Pancreas (tissue), 10 donors: ENCODE measurements at regions not wholly inside any gene's neighbourhood (a gene's known extent, or its start where the extent isn't known, plus 50 kb on each side); places are given as distances from the start of the nearest gene placed in this dataset.
A peak's percentile ranks its signal among the peaks of the same experiment; 100 is the strongest.
"Not testable (repeated sequence)": the region's sequence is repeated elsewhere in the genome, so short reads cannot be mapped to it uniquely, and the experiment has no call there.

Source experiments
- ATAC-seq, 4 donors: fragments of 200-7000 bp; cut with Tn5 transposase; one replicate each; pipeline versions ENCODE4 v1.8.0 to v1.9.1; 2020; ENCODE audit warnings: mild to moderate bottlenecking in 4 of 4, moderate library complexity in 4 of 4
- DNase-seq, 6 donors: peaks; one replicate each; pipeline ENCODE4 v3.0.0-alpha.2; 2020
- FAIRE-seq: peaks from 2 replicates; lab custom pipeline; 2012; peaks lifted over from hg19 to GRCh38; lab: Jason Lieb, UNC
- H3K27ac ChIP-seq, 4 donors: fragments of 200-600 bp; sonication (generic); 1 replicate in 3 of 4; 2 replicates in 1 of 4; pipeline versions ENCODE4 v1.5.0 to v1.8.0; 2020
- H3K27me3 ChIP-seq, 4 donors: fragments of 200-600 bp; one replicate each; pipeline ENCODE4 v1.8.0; 2021
- H3K36me3 ChIP-seq, 3 donors: fragments of 200-600 bp; sonication (generic) in 1 of 3; one replicate each; pipeline versions ENCODE4 v1.5.0 to v1.8.0; 2020 to 2021
- H3K4me1 ChIP-seq, 3 donors: fragments of 200-600 bp; one replicate each; pipeline ENCODE4 v1.8.0; 2021
- H3K4me3 ChIP-seq, 4 donors: fragments of 200-600 bp; sonication (generic) in 2 of 4; one replicate each; pipeline versions ENCODE4 v1.5.0 to v1.8.0; 2020 to 2021
- H3K9me3 ChIP-seq, 4 donors: fragments of 200-600 bp; one replicate each; pipeline ENCODE4 v1.8.0; 2021
- CTCF ChIP-seq, 4 donors: fragments of 200-600 bp; sonication (generic) in 3 of 4; IDR thresholded peaks; one replicate each; pipeline versions ENCODE4 v1.5.0 to v1.8.0; 2021; ENCODE audit warnings: antibody characterized with exemption in 4 of 4
- WGBS, 2 donors: extraction: QIAGEN DNeasy Blood & Tissue Kit; methylation state at CpG; one replicate each; pipeline ENCODE4 v1.1.7; 2013; 5-methylcytosine and 5-hydroxymethylcytosine counted together
- intact Hi-C, 3 donors: fragments of 100-400 bp; cut with DNase I; formaldehyde crosslinking; loops; one replicate each; pipeline versions ENCODE4 v1.11.1 to v1.14.2; 2022
- donor health status: healthy with polysubstance abuse.
- donor health status: DM: no; HTN: no; CAD: no; lungs with moderate emphysema.
- donor health status: DM: no; HTN: no; CAD: no.
- donor health status: control.
- donor health status: control.
- donor health status: Bipolar disorder and iron deficiency.
- donor health status: DM: yes; HTN: yes; CAD: no.
- donor health status: DM: no; HTN: no; CAD: no.
- donor health status: DM: no; HTN: no; CAD: no.
- donor health status: DM: yes; HTN: yes; CAD: no.

DNA sequence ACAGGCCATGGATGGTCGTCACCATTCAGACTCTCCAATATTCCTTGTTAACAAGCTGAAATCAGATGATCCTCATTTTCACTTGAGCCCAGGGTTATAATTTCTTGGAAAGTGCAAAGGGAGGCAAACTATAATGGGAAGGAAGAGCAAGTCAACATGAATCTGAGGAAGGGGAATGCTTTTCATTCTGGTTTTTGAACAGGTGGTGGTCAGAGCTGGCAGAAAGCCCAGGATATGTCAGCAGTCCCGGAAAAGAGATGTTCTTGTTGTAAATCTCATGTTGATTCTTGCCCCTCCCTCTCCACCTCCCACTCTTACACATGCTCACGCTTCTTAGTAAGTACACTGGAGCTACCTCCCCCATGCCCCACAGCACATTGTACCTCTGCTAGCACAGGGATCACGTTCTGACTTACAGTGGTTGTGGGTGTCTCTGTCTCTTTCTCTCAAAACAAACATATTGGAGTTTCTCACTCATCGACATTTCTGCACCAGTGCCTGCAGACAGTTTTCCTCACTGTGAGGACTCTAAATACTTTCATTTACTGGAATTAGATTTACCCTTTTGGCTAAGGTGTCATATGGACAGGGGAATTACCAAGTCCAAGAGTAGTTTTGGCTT is 77.6 kb downstream of the XCL2 start:
- Histone ChIP-seq H3K27me3 (no peaks in the 10 kb centered on the region), H3K27ac (no peak overlapping the region), H3K36me3 (no peaks in the 10 kb centered on the region), H3K9me3 (no peaks in the 10 kb centered on the region), H3K4me3 (no peak overlapping the region), H3K4me1 (peaks cover 0 to 17% (median 0%) of the 10 kb centered on the region in 3 donors)
- DNase-seq (no peak), FAIRE-seq (no peak), ATAC-seq (peak in 3 of 4 donors; percentile 61 to 75 (median 65))
- WGBS, 2 donors: 47 to 48% methylated on average over 5 of the region's 5 CpGs
- intact Hi-C loops: no loop called here
- TF ChIP-seq CTCF (IDR thresholded peaks at IDR 0.05): no peak

DNA sequence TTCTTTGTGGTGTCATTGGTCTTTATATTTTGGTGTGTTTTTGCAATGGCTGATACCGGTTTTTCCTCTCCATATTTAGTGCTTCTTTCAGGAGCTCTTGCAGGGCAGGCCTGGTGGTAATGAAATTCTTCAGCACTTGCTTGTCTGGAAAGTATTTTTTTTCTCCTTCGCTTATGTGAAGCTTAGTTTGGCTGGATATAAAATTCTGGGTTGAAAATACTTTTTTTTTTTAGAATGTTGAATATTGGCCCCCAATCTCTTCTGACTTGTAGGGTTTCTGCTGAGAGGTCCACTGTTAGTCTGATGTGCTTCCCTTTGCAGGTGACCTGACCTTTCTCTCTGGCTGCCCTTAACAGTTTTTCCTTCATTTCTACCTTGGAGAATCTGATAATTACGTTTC is 82.7 kb downstream of the XCL2 start:
- H3K27me3 ChIP-seq, DNase-seq, FAIRE-seq, H3K4me3 ChIP-seq, H3K4me1 ChIP-seq, H3K36me3 ChIP-seq, H3K9me3 ChIP-seq, ATAC-seq, H3K27ac ChIP-seq, intact Hi-C loops: not testable (repeated sequence)
- WGBS, 2 donors: 85 to 86% methylated on average over 3 of the region's 3 CpGs

GRCh38 chr1:168457296-168457695 is 86.5 kb downstream of the XCL2 start:
- H3K27me3 ChIP-seq, ATAC-seq, H3K36me3 ChIP-seq, H3K9me3 ChIP-seq, H3K27ac ChIP-seq, H3K4me1 ChIP-seq, FAIRE-seq, intact Hi-C loops, H3K4me3 ChIP-seq, DNase-seq: not testable (repeated sequence)
- 85 to 89% methylated on average over 8 of the region's 8 CpGs for WGBS, 2 donors

- Histone ChIP-seq H3K27ac (no peak overlapping the region), H3K9me3 (no peaks in the 10 kb centered on the region), H3K4me3 (no peak overlapping the region), H3K27me3 (no peaks in the 10 kb centered on the region), H3K36me3 (no peaks in the 10 kb centered on the region), H3K4me1 (no peaks in the 10 kb centered on the region)
- 89 to 94% methylated on average over 2 of the region's 2 CpGs for WGBS, 2 donors
- no peak for DNase-seq
- no peak for TF ChIP-seq CTCF (IDR thresholded peaks at IDR 0.05)
- no peak for ATAC-seq
- no peak for FAIRE-seq
- intact Hi-C loops: no loop called here
Measured at GRCh38 chr1:168455764-168456163, 88.0 kb downstream of the XCL2 start.

- WGBS, 2 donors: 76 to 83% methylated on average over 1 of the region's 1 CpG
- intact Hi-C loops: no loop called here
- TF ChIP-seq CTCF (IDR thresholded peaks at IDR 0.05): no peak
- FAIRE-seq (no peak), DNase-seq (no peak), ATAC-seq (no peak)
- no peaks in the 10 kb centered on the region for H3K27me3 ChIP-seq
- H3K36me3 ChIP-seq: no peaks in the 10 kb centered on the region
- no peak overlapping the region for H3K4me3 ChIP-seq
- no peak overlapping the region for H3K27ac ChIP-seq
- H3K4me1 ChIP-seq: no peaks in the 10 kb centered on the region
- H3K9me3 ChIP-seq: no peaks in the 10 kb centered on the region
Measured at GRCh38 chr1:168454211-168454815, 89.5 kb downstream of the XCL2 start.

DNA sequence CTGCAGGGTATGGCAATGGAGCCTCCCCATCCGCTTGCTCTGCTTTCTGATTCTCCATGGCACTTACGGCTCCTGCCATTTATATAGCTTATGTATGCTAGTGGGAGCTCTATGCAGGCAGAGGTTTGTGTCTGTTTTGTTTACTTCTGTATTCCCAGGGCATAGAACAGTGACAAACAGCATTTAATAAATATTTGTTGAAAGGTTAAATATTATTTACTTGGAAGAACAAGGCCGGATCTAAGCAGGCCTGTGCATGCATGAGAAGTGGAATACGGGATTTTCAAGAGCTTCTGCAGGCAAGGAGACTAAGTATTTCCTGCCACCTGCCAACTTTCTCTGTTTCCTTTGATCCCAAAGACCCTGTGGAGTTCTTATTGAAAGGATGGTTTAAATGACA is 90.7 kb downstream of the XCL2 start:
- Histone ChIP-seq H3K36me3 (no peaks in the 10 kb centered on the region), H3K4me3 (no peak overlapping the region), H3K27me3 (no peaks in the 10 kb centered on the region), H3K27ac (no peak overlapping the region), H3K4me1 (no peaks in the 10 kb centered on the region), H3K9me3 (no peaks in the 10 kb centered on the region)
- TF ChIP-seq CTCF (IDR thresholded peaks at IDR 0.05): no peak
- no peak for ATAC-seq
- no peak for DNase-seq
- intact Hi-C loops: no loop called here
- 86 to 87% methylated on average over 4 of the region's 4 CpGs for WGBS, 2 donors
- no peak for FAIRE-seq
